Prostate gland (tissue), 2 donors: ENCODE measurements at regions not wholly inside any gene's neighbourhood (a gene's known extent, or its start where the extent isn't known, plus 50 kb on each side); places are given as distances from the start of the nearest gene placed in this dataset.

Experiments used
- CTCF ChIP-seq, 4 experiments: fragments of 200-600 bp in 2 of 4; fragments of 450-650 bp in 2 of 4; sonication (generic) in 2 of 4; IDR thresholded peaks; 1 replicate in 3 of 4; 2 replicates in 1 of 4; pipeline ENCODE4 v1.5.1; 2016 to 2019; ENCODE audit warnings: antibody characterized with exemption in 4 of 4, mild to moderate bottlenecking in 2 of 4, moderate library complexity in 2 of 4
- POLR2A ChIP-seq: fragments of 450-650 bp; IDR thresholded peaks from one replicate; pipeline ENCODE4 v1.6.1; 2016; ENCODE audit warnings: antibody characterized with exemption, mild to moderate bottlenecking
- POLR2AphosphoS5 ChIP-seq: sonication (generic); formaldehyde crosslinking; IDR thresholded peaks from one replicate; pipeline ENCODE4 v1.6.1; 2017; ENCODE audit warnings: antibody characterized with exemption

GRCh38 chr4:38466401-38466800 lies 197.6 kb upstream of the KLF3 start:
- TF ChIP-seq CTCF (IDR thresholded peaks at IDR 0.05) (no peak), POLR2AphosphoS5 (no peak), POLR2A (no peak)
